GM23248 (cell line): ENCODE measurements at regions not wholly inside any gene's neighbourhood (a gene's known extent, or its start where the extent isn't known, plus 50 kb on each side); places are given as distances from the start of the nearest gene placed in this dataset.

Experiments used
- EZH2 ChIP-seq: fragments of 200-600 bp; sonication (generic); IDR thresholded peaks from 2 replicates; pipeline ENCODE4 v1.6.1; 2018; ENCODE audit warnings: antibody characterized with exemption, mild to moderate bottlenecking; ENCODE audit not compliant: insufficient read depth, poor library complexity, severe bottlenecking
- EZH2phosphoT487 ChIP-seq: fragments of 200-600 bp; sonication (generic); IDR thresholded peaks from 2 replicates; pipeline ENCODE4 v1.6.1; 2018; ENCODE audit warnings: antibody characterized with exemption, moderate library complexity, mild to moderate bottlenecking, low read depth; ENCODE audit not compliant: insufficient read depth

DNA sequence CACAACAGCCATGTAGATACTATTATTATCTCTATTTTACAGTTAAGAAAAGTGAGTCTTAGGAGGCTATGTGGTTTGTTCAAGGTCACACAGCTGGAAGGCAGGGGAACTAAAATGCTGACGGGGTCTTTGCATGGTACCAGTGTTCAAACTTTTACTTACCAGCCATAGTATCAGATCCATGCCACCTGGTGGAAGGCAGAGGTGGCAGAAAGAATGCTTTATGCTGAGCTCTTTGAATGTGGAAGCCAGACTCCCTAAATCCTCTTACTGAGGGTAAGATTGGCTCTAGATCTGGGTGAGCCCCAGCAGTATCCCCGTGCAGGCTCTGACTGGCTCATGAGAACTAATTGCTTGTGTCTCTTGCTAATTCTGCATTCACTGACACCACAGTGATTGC is 54.3 kb upstream of the NAV2 start:
- TF ChIP-seq EZH2 (no peak), EZH2phosphoT487 (no peak)
